Loucy (cell line): ENCODE measurements at regions not wholly inside any gene's neighbourhood (a gene's known extent, or its start where the extent isn't known, plus 50 kb on each side); places are given as distances from the start of the nearest gene placed in this dataset.

Experiments
- H2AFZ ChIP-seq: fragments of 200-600 bp; sonication (generic); 2 replicates; pipeline ENCODE4 v1.6.0; 2016; ENCODE audit warnings: antibody characterized with exemption, mild to moderate bottlenecking, low read length, moderate library complexity
- H3F3A ChIP-seq: fragments of 200-600 bp; 2 replicates; pipeline ENCODE4 v1.6.0; 2016; ENCODE audit warnings: antibody characterized with exemption, low read depth, mild to moderate bottlenecking
- H3K27me3 ChIP-seq: fragments of 200-600 bp; sonication (generic); 2 replicates; pipeline ENCODE4 v1.6.1; 2014; ENCODE audit warnings: low read length, mild to moderate bottlenecking; ENCODE audit not compliant: insufficient read depth, poor library complexity, severe bottlenecking
- H3K36me3 ChIP-seq: fragments of 200-600 bp; sonication (generic); 2 replicates; pipeline ENCODE4 v1.6.1; 2016; ENCODE audit warnings: low read length; ENCODE audit not compliant: insufficient read depth
- H3K4me1 ChIP-seq: fragments of 200-600 bp; sonication (generic); 2 replicates; pipeline ENCODE4 v1.5.1; 2014; ENCODE audit warnings: low read length, mild to moderate bottlenecking; ENCODE audit not compliant: insufficient read depth, poor library complexity, severe bottlenecking
- H3K4me2 ChIP-seq: fragments of 200-600 bp; sonication (generic); 2 replicates; pipeline ENCODE4 v1.6.0; 2014; ENCODE audit warnings: antibody characterized with exemption, low read length, low read depth, mild to moderate bottlenecking; ENCODE audit not compliant: poor library complexity, severe bottlenecking
- H3K4me3 ChIP-seq: fragments of 200-600 bp; sonication (generic); 2 replicates; pipeline ENCODE4 v1.5.1; 2014; ENCODE audit warnings: low read length, mild to moderate bottlenecking, mixed read lengths; ENCODE audit not compliant: poor library complexity, severe bottlenecking
- H3K79me2 ChIP-seq: fragments of 200-600 bp; sonication (generic); 2 replicates; pipeline ENCODE4 v1.6.1; 2014; ENCODE audit warnings: low read length; ENCODE audit not compliant: insufficient read depth
- H3K9ac ChIP-seq: fragments of 200-600 bp; sonication (generic); 2 replicates; pipeline ENCODE4 v1.6.0; 2014; ENCODE audit warnings: mild to moderate bottlenecking, low read depth, low read length, moderate library complexity; ENCODE audit not compliant: poor library complexity, severe bottlenecking
- H3K9me2 ChIP-seq: fragments of 200-600 bp; sonication (generic); replicated peaks from 2 replicates; pipeline ENCODE4 v1.6.1; 2016; ENCODE audit warnings: low read depth, low read length, mixed read lengths
- H3K9me3 ChIP-seq: fragments of 200-600 bp; sonication (generic); 2 replicates; pipeline ENCODE4 v1.6.1; 2014; ENCODE audit warnings: mild to moderate bottlenecking, antibody characterized with exemption, low read length, low read depth; ENCODE audit not compliant: insufficient read depth
- H4K20me1 ChIP-seq: fragments of 200-600 bp; sonication (generic); 2 replicates; pipeline ENCODE4 v1.6.0; 2014; ENCODE audit warnings: antibody characterized with exemption, low read length, mild to moderate bottlenecking; ENCODE audit not compliant: insufficient read depth, poor library complexity, severe bottlenecking
- CTCF ChIP-seq: fragments of 200-600 bp; sonication (generic); conservative IDR thresholded peaks from 2 replicates; pipeline ENCODE4 v1.5.1; 2014; ENCODE audit warnings: mild to moderate bottlenecking, antibody characterized with exemption, low read length
- EZH2phosphoT487 ChIP-seq: fragments of 200-600 bp; IDR thresholded peaks from 2 replicates; pipeline ENCODE4 v1.6.1; 2018; ENCODE audit warnings: antibody characterized with exemption, mild to moderate bottlenecking, moderate library complexity, borderline replicate concordance

- no peak for TF ChIP-seq CTCF
- H3K4me2 ChIP-seq, result no peak overlapping the region
- H2AFZ ChIP-seq, result no peak overlapping the region
- no peak overlapping the region for H3K9ac ChIP-seq
- 0 out of 2 replicates have a peak, but pooled peaks cover 4% of the 10 kb centered on the region for H3K9me3 ChIP-seq
- H3K79me2 ChIP-seq, result no peaks in the 10 kb centered on the region
- H3K27me3 ChIP-seq, result no peaks in the 10 kb centered on the region
- no peaks in the 10 kb centered on the region for H3K36me3 ChIP-seq
- H3K4me3 ChIP-seq, result no peak overlapping the region
- no peaks in the 10 kb centered on the region for H3K9me2 ChIP-seq
- H4K20me1 ChIP-seq, result no peaks in the 10 kb centered on the region
- H3K4me1 ChIP-seq, result no peaks in the 10 kb centered on the region
- no peaks in the 10 kb centered on the region for H3F3A ChIP-seq
These were observed 139.0 kb upstream of the ACTBL2 start for GRCh38 chr5:57621624-57622023.

GRCh38 chr5:57618767-57619381 lies 136.3 kb upstream of the ACTBL2 start:
- TF ChIP-seq EZH2phosphoT487, result no peak
- no peak for TF ChIP-seq CTCF
- Histone ChIP-seq H3K9me2 (no peaks in the 10 kb centered on the region), H3K9me3 (0 out of 2 replicates have a peak, but pooled peaks cover 4% of the 10 kb centered on the region), H3K79me2 (no peaks in the 10 kb centered on the region), H4K20me1 (no peaks in the 10 kb centered on the region), H3K36me3 (no peaks in the 10 kb centered on the region), H3K4me2 (no peak overlapping the region), H3K27me3 (no peaks in the 10 kb centered on the region), H2AFZ (no peak overlapping the region), H3K4me3 (no peak overlapping the region), H3K4me1 (peaks cover 23% of the 10 kb centered on the region), H3F3A (no peaks in the 10 kb centered on the region), H3K9ac (no peak overlapping the region)

DNA sequence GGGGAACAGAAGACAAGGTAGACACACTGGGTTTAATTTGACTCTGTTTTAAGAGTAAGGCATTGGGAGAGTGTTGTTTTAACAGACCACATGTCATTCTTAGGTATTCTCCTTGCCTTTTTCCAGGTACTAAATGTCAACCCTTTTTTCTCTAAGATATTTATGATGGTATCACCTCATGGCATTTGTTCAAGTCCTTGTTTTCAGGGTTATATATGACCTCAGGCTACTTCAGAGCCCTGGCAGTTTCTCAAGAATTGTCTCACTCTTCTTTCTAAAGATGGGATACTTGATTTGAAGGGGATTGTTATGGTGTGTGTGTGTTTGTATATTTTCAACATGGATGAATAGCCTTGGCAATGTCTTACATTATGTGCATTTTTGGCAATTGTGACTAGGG lies 131.1 kb upstream of the ACTBL2 start:
- TF ChIP-seq EZH2phosphoT487 (no peak), CTCF (no peak)
- no peak overlapping the region for H3K9ac ChIP-seq
- no peaks in the 10 kb centered on the region for H3K27me3 ChIP-seq
- H2AFZ ChIP-seq, result no peak overlapping the region
- no peaks in the 10 kb centered on the region for H3K9me2 ChIP-seq
- peaks cover 62% of the 10 kb centered on the region for H3K4me1 ChIP-seq
- no peaks in the 10 kb centered on the region for H3K36me3 ChIP-seq
- H3F3A ChIP-seq, result peaks cover 3% of the 10 kb centered on the region; the same call in 1 of the 2 replicates
- H3K4me3 ChIP-seq, result no peak overlapping the region
- no peaks in the 10 kb centered on the region for H3K79me2 ChIP-seq
- no peak overlapping the region for H3K4me2 ChIP-seq
- peaks cover 2% of the 10 kb centered on the region; the same call in 1 of the 2 replicates for H3K9me3 ChIP-seq
- no peaks in the 10 kb centered on the region for H4K20me1 ChIP-seq
